ENCODE measurements at regions not wholly inside any gene's neighbourhood (a gene's known extent, or its start where the extent isn't known, plus 50 kb on each side); places are given as distances from the start of the nearest gene placed in this dataset.

DNA sequence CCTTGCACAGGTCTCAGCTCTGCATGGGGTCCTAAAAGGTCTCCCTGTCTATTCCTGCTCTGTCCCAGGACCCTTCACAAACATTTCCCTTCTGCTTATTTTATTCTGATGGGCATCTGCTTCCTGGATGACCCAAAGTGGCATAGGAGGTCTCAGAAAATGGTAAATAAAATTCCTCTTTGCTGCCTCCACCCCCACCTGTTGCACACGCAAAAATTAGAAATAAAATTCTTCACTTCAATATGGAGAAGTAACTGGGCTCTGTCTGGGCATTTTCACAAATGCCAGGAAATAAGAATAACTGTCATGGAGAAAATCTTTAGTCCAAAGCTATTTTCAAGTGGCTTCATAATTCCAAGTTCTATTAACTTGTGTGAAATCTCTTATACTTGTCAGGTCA lies 106.6 kb upstream of the MAP1B start:
- Histone ChIP-seq H3K4me2 (ENCODE audit: low read length, poor library complexity, severe bottlenecking) (no peak overlapping the region), H2AK5ac (ENCODE audit: low read length, severe bottlenecking) (no peak overlapping the region), H4K8ac (ENCODE audit: low read length) (no peak overlapping the region), H3K18ac (ENCODE audit: low read depth in 1 of 2, low read length in 2 of 2) (no peak overlapping the region), H3K4ac (ENCODE audit: low read depth in 1 of 2, low read length in 2 of 2) (no peak overlapping the region), H3K36me3 (ENCODE audit: control insufficient read depth in 1 of 2, insufficient read depth in 2 of 2, low read depth in 1 of 2, low read length in 2 of 2) (no peaks in the 10 kb centered on the region), H3K23ac (ENCODE audit: low read length in 2 of 2) (no peak overlapping the region), H3K9ac (ENCODE audit: low read length) (no peak overlapping the region), H3K27ac (ENCODE audit: low read length, poor library complexity, severe bottlenecking) (no peak overlapping the region), H3K4me3 (ENCODE audit: insufficient read depth in 1 of 2, low read depth in 1 of 2, low read length in 2 of 2) (no peak overlapping the region), H3K79me1 (replicated peaks; ENCODE audit: low read length, poor library complexity, severe bottlenecking) (no peaks in the 10 kb centered on the region), H2BK12ac (ENCODE audit: low read length in 2 of 2) (no peak overlapping the region), H2AFZ (ENCODE audit: low read depth, low read length) (no peak overlapping the region), H2BK5ac (ENCODE audit: low read depth, low read length, poor library complexity, severe bottlenecking) (no peak overlapping the region), H2BK15ac (ENCODE audit: low read depth, poor library complexity, severe bottlenecking) (no peak overlapping the region), H4K91ac (ENCODE audit: low read length) (no peak overlapping the region), H3K4me1 (ENCODE audit: control insufficient read depth, insufficient read depth, low read depth, low read length) (no peaks in the 10 kb centered on the region), H2BK120ac (ENCODE audit: low read depth, low read length) (no peak overlapping the region), H3K27me3 (ENCODE audit: control insufficient read depth in 1 of 2, insufficient read depth in 1 of 2, low read length in 2 of 2) (peaks cover 18 to 24% of the 10 kb centered on the region in 2 experiments), H3K14ac (ENCODE audit: low read length in 2 of 2) (no peak overlapping the region), H3K9me3 (ENCODE audit: control insufficient read depth, low read length) (no peaks in the 10 kb centered on the region)
- WGBS = no CpG with 5 or more reads among the region's 1 CpG
- no peak for DNase-seq

DNA sequence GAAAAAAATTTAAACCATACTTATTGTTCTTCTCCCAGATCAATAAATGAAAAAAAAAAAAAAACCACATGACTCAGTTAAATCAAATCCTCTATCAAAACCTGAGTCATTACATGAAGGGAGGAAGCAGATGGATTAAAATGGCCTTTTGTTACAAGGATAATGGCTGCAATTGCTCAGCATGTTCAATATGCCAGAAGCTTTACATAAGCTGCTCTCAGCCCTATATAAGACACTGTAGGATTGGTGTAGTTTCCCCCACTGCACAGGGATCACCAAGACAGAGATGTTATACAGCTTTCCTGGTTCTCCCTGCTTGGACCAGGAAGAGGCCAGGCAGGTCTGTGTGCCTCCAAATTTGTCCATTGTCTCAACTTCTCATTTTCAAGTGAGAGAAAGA lies 101.6 kb upstream of the MAP1B start:
- H4K8ac ChIP-seq (ENCODE audit: low read length) = no peak overlapping the region
- no peaks in the 10 kb centered on the region for H3K9me3 ChIP-seq (ENCODE audit: control insufficient read depth, low read length)
- H2BK15ac ChIP-seq (ENCODE audit: low read depth, poor library complexity, severe bottlenecking) = no peak overlapping the region
- no peak for DNase-seq
- no peak overlapping the region for H2AFZ ChIP-seq (ENCODE audit: low read depth, low read length)
- H3K4me2 ChIP-seq (ENCODE audit: low read length, poor library complexity, severe bottlenecking) = no peak overlapping the region
- H2BK12ac ChIP-seq (ENCODE audit: low read length in 2 of 2) = no peak overlapping the region
- H3K23ac ChIP-seq (ENCODE audit: low read length in 2 of 2) = no peak overlapping the region
- H3K27ac ChIP-seq (ENCODE audit: low read length, poor library complexity, severe bottlenecking) = no peak overlapping the region
- H3K9ac ChIP-seq (ENCODE audit: low read length) = no peak overlapping the region
- H2BK5ac ChIP-seq (ENCODE audit: low read depth, low read length, poor library complexity, severe bottlenecking) = no peak overlapping the region
- no peak overlapping the region for H3K4me3 ChIP-seq (ENCODE audit: insufficient read depth in 1 of 2, low read depth in 1 of 2, low read length in 2 of 2)
- H3K27me3 ChIP-seq (ENCODE audit: control insufficient read depth in 1 of 2, insufficient read depth in 1 of 2, low read length in 2 of 2) = peaks cover 7 to 9% of the 10 kb centered on the region in 2 experiments
- no peak overlapping the region for H3K18ac ChIP-seq (ENCODE audit: low read depth in 1 of 2, low read length in 2 of 2)
- H3K14ac ChIP-seq (ENCODE audit: low read length in 2 of 2) = no peak overlapping the region
- H3K4me1 ChIP-seq (ENCODE audit: control insufficient read depth, insufficient read depth, low read depth, low read length) = no peaks in the 10 kb centered on the region
- no peaks in the 10 kb centered on the region for H3K79me1 ChIP-seq (replicated peaks; ENCODE audit: low read length, poor library complexity, severe bottlenecking)
- no peak overlapping the region for H4K91ac ChIP-seq (ENCODE audit: low read length)
- H2BK120ac ChIP-seq (ENCODE audit: low read depth, low read length) = no peak overlapping the region
- H3K36me3 ChIP-seq (ENCODE audit: control insufficient read depth in 1 of 2, insufficient read depth in 2 of 2, low read depth in 1 of 2, low read length in 2 of 2) = no peaks in the 10 kb centered on the region
- H3K4ac ChIP-seq (ENCODE audit: low read depth in 1 of 2, low read length in 2 of 2) = no peak overlapping the region
- no peak overlapping the region for H2AK5ac ChIP-seq (ENCODE audit: low read length, severe bottlenecking)

DNA sequence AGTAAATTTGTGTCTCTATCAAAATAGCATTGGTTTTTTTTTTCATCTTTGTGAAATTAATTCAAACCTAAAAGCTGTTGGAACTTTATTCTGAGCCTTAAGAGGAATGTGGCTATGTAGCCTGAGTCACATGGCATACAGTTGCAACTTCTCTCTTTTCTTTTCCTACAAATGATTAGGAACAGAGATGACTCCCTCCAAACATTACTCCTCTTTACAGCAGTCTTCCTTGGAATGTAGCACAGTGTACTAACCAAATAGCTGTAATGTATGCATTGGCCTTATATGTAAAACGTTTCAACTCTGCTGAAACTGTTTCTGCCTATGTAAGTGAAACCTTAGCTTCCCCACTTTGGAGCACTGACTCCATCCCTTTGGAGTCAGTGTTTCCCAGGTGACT lies 100.9 kb upstream of the MAP1B start:
- Histone ChIP-seq H3K23ac (ENCODE audit: low read length in 2 of 2) (no peak overlapping the region), H3K4ac (ENCODE audit: low read depth in 1 of 2, low read length in 2 of 2) (no peak overlapping the region), H2BK12ac (ENCODE audit: low read length in 2 of 2) (no peak overlapping the region), H2BK120ac (ENCODE audit: low read depth, low read length) (no peak overlapping the region), H3K9me3 (ENCODE audit: control insufficient read depth, low read length) (no peaks in the 10 kb centered on the region), H4K8ac (ENCODE audit: low read length) (no peak overlapping the region), H2BK5ac (ENCODE audit: low read depth, low read length, poor library complexity, severe bottlenecking) (no peak overlapping the region), H2BK15ac (ENCODE audit: low read depth, poor library complexity, severe bottlenecking) (no peak overlapping the region), H3K27me3 (ENCODE audit: control insufficient read depth in 1 of 2, insufficient read depth in 1 of 2, low read length in 2 of 2) (peaks cover 6 to 7% of the 10 kb centered on the region in 2 experiments), H3K36me3 (ENCODE audit: control insufficient read depth in 1 of 2, insufficient read depth in 2 of 2, low read depth in 1 of 2, low read length in 2 of 2) (no peaks in the 10 kb centered on the region), H3K14ac (ENCODE audit: low read length in 2 of 2) (no peak overlapping the region), H3K4me1 (ENCODE audit: control insufficient read depth, insufficient read depth, low read depth, low read length) (no peaks in the 10 kb centered on the region), H4K91ac (ENCODE audit: low read length) (no peak overlapping the region), H3K18ac (ENCODE audit: low read depth in 1 of 2, low read length in 2 of 2) (no peak overlapping the region), H3K4me2 (ENCODE audit: low read length, poor library complexity, severe bottlenecking) (no peak overlapping the region), H3K79me1 (replicated peaks; ENCODE audit: low read length, poor library complexity, severe bottlenecking) (no peaks in the 10 kb centered on the region), H3K4me3 (ENCODE audit: insufficient read depth in 1 of 2, low read depth in 1 of 2, low read length in 2 of 2) (no peak overlapping the region), H3K27ac (ENCODE audit: low read length, poor library complexity, severe bottlenecking) (no peak overlapping the region), H2AK5ac (ENCODE audit: low read length, severe bottlenecking) (no peak overlapping the region), H3K9ac (ENCODE audit: low read length) (no peak overlapping the region), H2AFZ (ENCODE audit: low read depth, low read length) (no peak overlapping the region)
- no peak for DNase-seq
- 40% methylated on average over 1 of the region's 1 CpG for WGBS

DNA sequence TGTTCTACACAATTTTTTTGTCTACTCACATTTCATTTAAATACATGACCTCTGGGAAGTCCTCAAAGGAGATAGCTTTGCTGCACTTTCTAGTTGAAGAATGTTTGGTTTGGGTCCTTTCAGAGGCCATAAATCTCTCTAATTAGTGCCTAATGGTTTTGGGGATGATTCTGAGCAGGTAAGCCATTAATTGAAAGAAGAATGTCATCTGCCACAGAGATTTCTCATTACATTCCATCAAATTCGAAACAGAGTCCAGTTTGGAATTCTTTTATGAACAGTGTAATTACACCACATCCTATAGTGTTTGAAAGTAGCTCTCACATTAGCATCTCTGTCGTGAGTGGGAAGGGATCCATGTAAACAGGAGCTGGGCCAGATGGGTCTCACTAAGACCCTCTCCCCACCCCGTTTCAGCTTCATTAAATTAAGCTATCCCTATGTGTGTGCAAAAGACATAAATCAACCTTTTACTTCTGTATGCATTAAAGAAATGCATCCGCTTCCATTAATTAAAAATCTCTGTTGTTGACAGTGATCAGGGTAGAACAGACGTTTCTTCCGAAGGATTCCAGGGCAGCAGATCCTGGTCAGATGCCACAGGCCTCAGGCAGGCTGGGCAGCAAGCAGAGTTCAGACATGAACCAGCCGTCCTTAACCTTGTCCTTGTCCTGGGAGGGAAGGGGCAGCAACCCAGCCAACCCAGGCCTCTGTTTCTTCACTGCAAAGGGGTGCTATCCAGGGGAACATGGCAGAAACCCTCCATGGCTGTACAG lies 99.8 kb upstream of the MAP1B start:
- Histone ChIP-seq H3K4me2 (ENCODE audit: low read length, poor library complexity, severe bottlenecking) (no peak overlapping the region), H3K36me3 (ENCODE audit: control insufficient read depth in 1 of 2, insufficient read depth in 2 of 2, low read depth in 1 of 2, low read length in 2 of 2) (no peaks in the 10 kb centered on the region), H3K4me1 (ENCODE audit: control insufficient read depth, insufficient read depth, low read depth, low read length) (no peaks in the 10 kb centered on the region), H2AFZ (ENCODE audit: low read depth, low read length) (no peak overlapping the region), H3K27me3 (ENCODE audit: control insufficient read depth in 1 of 2, insufficient read depth in 1 of 2, low read length in 2 of 2) (peaks cover 2 to 5% of the 10 kb centered on the region in 2 experiments), H3K79me1 (replicated peaks; ENCODE audit: low read length, poor library complexity, severe bottlenecking) (no peaks in the 10 kb centered on the region), H3K23ac (ENCODE audit: low read length in 2 of 2) (no peak overlapping the region), H3K9me3 (ENCODE audit: control insufficient read depth, low read length) (no peaks in the 10 kb centered on the region), H2BK120ac (ENCODE audit: low read depth, low read length) (no peak overlapping the region), H3K4ac (ENCODE audit: low read depth in 1 of 2, low read length in 2 of 2) (no peak overlapping the region), H4K91ac (ENCODE audit: low read length) (no peak overlapping the region), H2AK5ac (ENCODE audit: low read length, severe bottlenecking) (no peak overlapping the region), H2BK5ac (ENCODE audit: low read depth, low read length, poor library complexity, severe bottlenecking) (no peak overlapping the region), H3K14ac (ENCODE audit: low read length in 2 of 2) (no peak overlapping the region), H3K18ac (ENCODE audit: low read depth in 1 of 2, low read length in 2 of 2) (no peak overlapping the region), H3K27ac (ENCODE audit: low read length, poor library complexity, severe bottlenecking) (no peak overlapping the region), H2BK12ac (ENCODE audit: low read length in 2 of 2) (no peak overlapping the region), H4K8ac (ENCODE audit: low read length) (no peak overlapping the region), H3K9ac (ENCODE audit: low read length) (no peak overlapping the region), H2BK15ac (ENCODE audit: low read depth, poor library complexity, severe bottlenecking) (no peak overlapping the region), H3K4me3 (ENCODE audit: insufficient read depth in 1 of 2, low read depth in 1 of 2, low read length in 2 of 2) (no peak overlapping the region)
- no peak for DNase-seq
- 75% methylated on average over 6 of the region's 7 CpGs for WGBS

Data from mesenchymal stem cell (in vitro differentiated cells and primary cell).